H1 (cell line): ENCODE measurements at regions not wholly inside any gene's neighbourhood (a gene's known extent, or its start where the extent isn't known, plus 50 kb on each side); places are given as distances from the start of the nearest gene placed in this dataset.
"Not testable (repeated sequence)": the region's sequence is repeated elsewhere in the genome, so short reads cannot be mapped to it uniquely, and the experiment has no call there.

ENCODE experiments used
- CTCF ChIA-PET: fragments of 300-600 bp; sonication (Branson Sonifier 250); formaldehyde crosslinking; loops from one replicate; lab custom pipeline; 2021; ENCODE audit not compliant: partially characterized antibody; lab: Charles Lee
- POLR2A ChIA-PET: fragments of 300-600 bp; sonication (Branson Sonifier 250); formaldehyde crosslinking; loops from one replicate; lab custom pipeline; 2021; ENCODE audit warnings: inconsistent platforms; ENCODE audit not compliant: partially characterized antibody; lab: Charles Lee
- DNase-seq, 2 experiments: peaks; one replicate each; pipeline versions ENCODE4 v3.0.0 to v3.0.0-alpha.2; 2010 to 2022; ENCODE audit warnings: low spot score in 2 of 2, low read depth in 1 of 2, mixed read lengths in 1 of 2
- FAIRE-seq: peaks from 2 replicates; lab custom pipeline; 2011; peaks lifted over from hg19 to GRCh38; lab: Jason Lieb, UNC
- H2AFZ ChIP-seq: 2 replicates; pipeline ENCODE4 v1.8.1; 2012; ENCODE audit warnings: low read length, inconsistent platforms
- H2AK5ac ChIP-seq: 2 replicates; pipeline ENCODE4 v1.6.1; 2013; ENCODE audit warnings: low read depth, low read length
- H2BK120ac ChIP-seq: replicated peaks from 2 replicates; pipeline ENCODE3; 2013; ENCODE audit warnings: low read depth, low read length, inconsistent platforms
- H2BK12ac ChIP-seq: 2 replicates; pipeline ENCODE4 v1.6.1; 2013; ENCODE audit warnings: low read depth, low read length
- H2BK15ac ChIP-seq: 2 replicates; pipeline ENCODE4 v1.6.1; 2013; ENCODE audit warnings: low read length
- H2BK20ac ChIP-seq: 2 replicates; pipeline ENCODE4 v1.6.1; 2013; ENCODE audit warnings: low read length
- H2BK5ac ChIP-seq: 2 replicates; pipeline ENCODE4 v1.6.1; 2013; ENCODE audit warnings: low read depth, low read length
- H3K14ac ChIP-seq: 2 replicates; pipeline ENCODE4 v1.6.1; 2013; ENCODE audit warnings: inconsistent platforms; ENCODE audit not compliant: insufficient read length
- H3K18ac ChIP-seq: 2 replicates; pipeline ENCODE4 v1.6.1; 2013; ENCODE audit warnings: low read length; ENCODE audit errors: extremely low read depth
- H3K23ac ChIP-seq: 2 replicates; pipeline ENCODE4 v1.6.1; 2013; ENCODE audit warnings: inconsistent platforms; ENCODE audit not compliant: insufficient read length
- H3K23me2 ChIP-seq: 2 replicates; pipeline ENCODE4 v1.6.1; 2013; ENCODE audit warnings: low read depth, low read length
- H3K27ac ChIP-seq: 2 replicates; pipeline ENCODE4 v1.6.1; 2011; ENCODE audit warnings: low read depth, low read length, inconsistent platforms
- H3K27me3 ChIP-seq, 4 experiments: replicated peaks in 1 of 4; 1 replicate in 1 of 4; 2 replicates in 3 of 4; pipeline versions ENCODE4 v1.6.1 to v1.8.1; 2011 to 2013; ENCODE audit warnings: low read length in 3 of 4, mild to moderate bottlenecking in 3 of 4, inconsistent platforms in 2 of 4, mixed read lengths in 2 of 4, moderate library complexity in 1 of 4; ENCODE audit not compliant: control insufficient read depth in 3 of 4, insufficient read depth in 3 of 4; ENCODE audit errors: extremely low read depth in 1 of 4
- H3K36me3 ChIP-seq, 4 experiments: 2 replicates each; pipeline versions ENCODE4 v1.6.1 to v1.8.1; 2011 to 2013; ENCODE audit warnings: mild to moderate bottlenecking in 4 of 4, low read length in 3 of 4, moderate library complexity in 2 of 4, control low read depth in 1 of 4, inconsistent platforms in 1 of 4; ENCODE audit not compliant: insufficient read depth in 4 of 4, control insufficient read depth in 2 of 4
- H3K4ac ChIP-seq: replicated peaks from 2 replicates; pipeline ENCODE3; 2013; ENCODE audit warnings: low read length, low read depth, mixed read lengths, inconsistent platforms; ENCODE audit not compliant: insufficient read length
- H3K4me1 ChIP-seq, 4 experiments: replicated peaks in 1 of 4; 1 replicate in 1 of 4; 2 replicates in 3 of 4; pipeline versions ENCODE4 v1.6.1 to v1.8.1; 2011 to 2013; ENCODE audit warnings: low read length in 3 of 4, inconsistent platforms in 2 of 4, mixed read lengths in 1 of 4; ENCODE audit not compliant: insufficient read depth in 4 of 4, control insufficient read depth in 3 of 4
- H3K4me2 ChIP-seq, 2 experiments: 2 replicates each; pipeline versions ENCODE4 v1.6.1 to v1.8.1; 2011 to 2013; ENCODE audit warnings: low read depth in 2 of 2, low read length in 2 of 2, control low read depth in 1 of 2, inconsistent platforms in 1 of 2, mild to moderate bottlenecking in 1 of 2; ENCODE audit not compliant: insufficient read depth in 1 of 2
- H3K4me3 ChIP-seq, 4 experiments: fragments of 200-600, 300-600 bp in 1 of 4; sonication (generic), shearing (Covaris generic), sonication (Bioruptor Twin) in 1 of 4; 2 replicates each; pipeline versions ENCODE4 v1.5.1 to v1.8.1; 2011 to 2016; ENCODE audit warnings: low read length in 4 of 4, low read depth in 3 of 4, control low read depth in 2 of 4, inconsistent platforms in 2 of 4, mild to moderate bottlenecking in 2 of 4, mixed read lengths in 1 of 4, moderate library complexity in 1 of 4; ENCODE audit not compliant: insufficient read depth in 2 of 4; ENCODE audit errors: extremely low read depth in 1 of 4
- H3K56ac ChIP-seq: replicated peaks from 2 replicates; pipeline ENCODE3; 2013; ENCODE audit warnings: low read depth, mild to moderate bottlenecking, mixed read lengths, low read length, inconsistent platforms; ENCODE audit not compliant: insufficient read length
- H3K79me1 ChIP-seq: 2 replicates; pipeline ENCODE4 v1.6.1; 2013; ENCODE audit warnings: low read depth, low read length, control low read depth
- H3K79me2 ChIP-seq, 2 experiments: 2 replicates each; pipeline versions ENCODE4 v1.6.1 to v1.8.1; 2012 to 2013; ENCODE audit warnings: low read length in 2 of 2, mild to moderate bottlenecking in 2 of 2, inconsistent platforms in 1 of 2; ENCODE audit not compliant: insufficient read depth in 2 of 2, control insufficient read depth in 1 of 2
- H3K9ac ChIP-seq, 4 experiments: replicated peaks in 1 of 4; 1 replicate in 1 of 4; 2 replicates in 3 of 4; pipeline versions ENCODE4 v1.6.1 to v1.8.1; 2011 to 2013; ENCODE audit warnings: low read depth in 3 of 4, low read length in 3 of 4, control low read depth in 2 of 4, mild to moderate bottlenecking in 2 of 4, moderate library complexity in 2 of 4, inconsistent platforms in 1 of 4; ENCODE audit errors: extremely low read depth in 1 of 4
- H3K9me3 ChIP-seq, 2 experiments: 2 replicates each; pipeline versions ENCODE4 v1.6.1 to v1.8.1; 2012 to 2013; ENCODE audit warnings: mild to moderate bottlenecking in 2 of 2, moderate library complexity in 2 of 2, control low read depth in 1 of 2, inconsistent platforms in 1 of 2, low read depth in 1 of 2, low read length in 1 of 2, mixed read lengths in 1 of 2; ENCODE audit not compliant: insufficient read depth in 2 of 2
- H4K20me1 ChIP-seq, 2 experiments: replicated peaks in 1 of 2; 2 replicates each; pipeline versions ENCODE3 to v1.8.1; 2011 to 2013; ENCODE audit warnings: inconsistent platforms in 2 of 2, low read length in 2 of 2, mild to moderate bottlenecking in 1 of 2; ENCODE audit not compliant: insufficient read depth in 2 of 2, control insufficient read depth in 1 of 2
- H4K5ac ChIP-seq: 2 replicates; pipeline ENCODE4 v1.6.1; 2013; ENCODE audit warnings: low read length, low read depth, mixed read lengths, inconsistent platforms; ENCODE audit not compliant: insufficient read length
- H4K8ac ChIP-seq: 2 replicates; pipeline ENCODE4 v1.8.0; 2013; ENCODE audit warnings: mild to moderate bottlenecking, moderate library complexity, low read length, inconsistent platforms; ENCODE audit not compliant: insufficient read depth; ENCODE audit errors: extremely low read depth
- H4K91ac ChIP-seq: replicated peaks from 2 replicates; pipeline ENCODE3; 2013; ENCODE audit warnings: low read length, mixed read lengths, inconsistent platforms; ENCODE audit not compliant: insufficient read length
- WGBS, 2 experiments: shearing (Covaris generic) in 1 of 2; methylation state at CpG; one replicate each; pipeline versions ENCODE4 v1.1.6 to v1.1.7; 2013 to 2015; ENCODE audit warnings: low lambda C conversion rate in 2 of 2, mixed read lengths in 2 of 2, inconsistent platforms in 1 of 2, low coverage in 1 of 2, missing lambda C conversion rate in 1 of 2; ENCODE audit not compliant: insufficient replicate concordance in 2 of 2, insufficient coverage in 1 of 2, insufficient read length in 1 of 2; ENCODE audit errors: extremely low coverage in 1 of 2, missing lambda C conversion rate in 1 of 2; 5-methylcytosine and 5-hydroxymethylcytosine counted together

- H4K8ac ChIP-seq, H4K91ac ChIP-seq, H2AFZ ChIP-seq, H2BK15ac ChIP-seq, H3K79me2 ChIP-seq, H2AK5ac ChIP-seq, H3K36me3 ChIP-seq, H3K9me3 ChIP-seq, H3K4me3 ChIP-seq, H3K79me1 ChIP-seq, H2BK120ac ChIP-seq, H3K14ac ChIP-seq, H4K20me1 ChIP-seq, H3K18ac ChIP-seq, H3K9ac ChIP-seq, H3K4me1 ChIP-seq, H3K4me2 ChIP-seq, H3K27me3 ChIP-seq, H3K27ac ChIP-seq, H2BK20ac ChIP-seq, CTCF ChIA-PET, H3K23ac ChIP-seq, H3K56ac ChIP-seq, FAIRE-seq, H3K23me2 ChIP-seq, H2BK5ac ChIP-seq, POLR2A ChIA-PET, H3K4ac ChIP-seq, H4K5ac ChIP-seq, H2BK12ac ChIP-seq: not testable (repeated sequence)
- DNase-seq, result peak in 1 of 2 experiments; percentile 48
- WGBS, 2 experiments, result 79% methylated on average over 6 of the region's 8 CpGs; no CpG with 5 or more reads in 1 of the 2 experiments
Measured at GRCh38 chr2:87398567-87399305, 349.2 kb upstream of the PLGLB2 start.
